GM21528 (cell line): ENCODE measurements at regions not wholly inside any gene's neighbourhood (a gene's known extent, or its start where the extent isn't known, plus 50 kb on each side); places are given as distances from the start of the nearest gene placed in this dataset.
A peak's percentile ranks its signal among the peaks of the same experiment; 100 is the strongest.
"Not testable (repeated sequence)": the region's sequence is repeated elsewhere in the genome, so short reads cannot be mapped to it uniquely, and the experiment has no call there.

Experiments used
- ATAC-seq: cut with Tn5 transposase; IDR thresholded peaks from one replicate; pipeline ENCODE4 v1.9.1; 2021; ENCODE audit warnings: mild to moderate bottlenecking, moderate library complexity; ENCODE audit not compliant: unreplicated experiment, low FRiP score

GRCh38 chr9:108434036-108434435 lies 421.8 kb downstream of the ACTL7B start:
- no peak for ATAC-seq

DNA sequence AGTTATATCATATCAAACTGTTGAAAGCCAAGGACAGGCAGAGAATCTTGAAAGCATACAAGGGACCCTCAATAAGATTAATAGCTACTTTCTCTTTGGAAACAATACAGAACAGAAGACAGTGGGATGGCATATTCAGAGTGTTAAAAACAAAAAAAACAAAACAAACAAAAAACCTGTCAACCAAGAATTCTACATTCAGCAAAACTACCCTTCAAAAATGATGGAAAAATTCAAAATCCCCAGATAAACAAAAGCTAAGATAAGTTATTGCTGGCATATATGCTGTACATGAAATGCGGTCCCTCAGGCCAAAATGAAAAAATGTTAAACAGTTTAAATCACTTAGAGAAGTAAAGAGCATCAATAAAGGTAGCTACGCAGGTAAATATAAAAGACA lies 425.1 kb downstream of the ACTL7B start:
- no peak for ATAC-seq

- no peak for ATAC-seq
Observed at GRCh38 chr9:108427751-108428150, 428.0 kb downstream of the ACTL7B start.

GRCh38 chr9:108426421-108426940 lies 429.3 kb downstream of the ACTL7B start:
- not testable (repeated sequence) for ATAC-seq

GRCh38 chr9:108423433-108423832 lies 432.4 kb downstream of the ACTL7B start:
- ATAC-seq: no peak

GRCh38 chr9:108419379-108419778 lies 436.4 kb downstream of the ACTL7B start:
- ATAC-seq: no peak

DNA sequence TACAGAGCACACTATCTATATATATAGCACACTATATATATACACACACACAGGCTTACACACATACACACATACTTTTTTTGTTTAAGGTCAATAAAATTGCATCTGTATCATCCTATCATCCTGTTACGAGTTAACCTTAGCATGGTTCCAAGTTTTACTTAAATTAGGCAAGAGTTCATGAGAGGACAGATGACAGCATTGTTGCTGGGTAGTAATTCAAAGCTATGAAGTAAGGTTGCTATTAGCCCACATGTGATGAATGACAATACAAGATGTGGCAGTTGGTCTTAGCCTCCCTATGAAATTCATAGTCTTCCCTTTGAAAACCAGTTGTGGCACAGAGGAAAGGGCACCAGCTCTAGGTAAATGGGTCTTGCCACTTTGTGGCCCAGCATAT lies 438.1 kb downstream of the ACTL7B start:
- no peak for ATAC-seq

DNA sequence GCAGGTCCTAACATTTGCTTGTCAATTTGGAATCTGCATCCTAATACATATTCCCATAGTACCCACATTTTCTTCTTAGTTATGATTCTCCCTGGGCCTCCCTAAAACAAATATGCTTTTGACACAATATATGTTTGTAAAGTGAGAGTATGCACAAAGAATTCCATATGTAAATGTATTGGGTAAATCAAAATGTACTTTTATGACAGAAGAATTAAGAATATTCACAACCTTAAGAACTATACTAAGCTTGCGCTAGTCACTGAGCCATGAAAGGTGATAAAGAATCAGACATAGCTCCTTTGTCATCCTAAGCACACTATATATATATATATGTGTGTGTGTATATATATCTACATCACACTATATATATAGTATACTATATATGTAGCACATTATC lies 438.5 kb downstream of the ACTL7B start:
- no peak for ATAC-seq

- no peak for ATAC-seq
Observed at GRCh38 chr9:108416324-108416723, 439.5 kb downstream of the ACTL7B start.

DNA sequence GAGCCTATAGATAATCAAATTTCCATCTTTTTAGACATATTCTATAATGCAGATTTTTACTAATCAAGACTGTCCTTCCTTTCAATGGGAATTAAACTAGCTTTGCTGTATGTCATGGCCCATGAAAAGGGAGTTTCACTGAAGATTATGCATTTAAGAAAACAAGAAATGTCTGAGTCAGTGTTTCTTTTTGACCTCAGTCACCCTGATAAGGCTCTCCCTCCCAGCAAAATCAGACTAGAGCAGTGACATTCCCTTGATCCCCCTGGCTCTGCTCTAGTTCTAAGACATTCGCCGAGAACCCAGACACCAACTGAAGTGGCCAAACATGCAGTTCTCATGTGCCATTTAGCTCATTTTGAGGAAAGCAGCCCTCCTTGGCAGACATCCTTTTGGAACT lies 442.0 kb downstream of the ACTL7B start:
- ATAC-seq: no peak

- ATAC-seq: no peak
Observed at GRCh38 chr9:108412755-108413154, 443.0 kb downstream of the ACTL7B start.

- ATAC-seq: no peak
Observed at GRCh38 chr9:108411632-108412031, 444.2 kb downstream of the ACTL7B start.

GRCh38 chr9:108410161-108410560 lies 445.6 kb downstream of the ACTL7B start:
- no peak for ATAC-seq

DNA sequence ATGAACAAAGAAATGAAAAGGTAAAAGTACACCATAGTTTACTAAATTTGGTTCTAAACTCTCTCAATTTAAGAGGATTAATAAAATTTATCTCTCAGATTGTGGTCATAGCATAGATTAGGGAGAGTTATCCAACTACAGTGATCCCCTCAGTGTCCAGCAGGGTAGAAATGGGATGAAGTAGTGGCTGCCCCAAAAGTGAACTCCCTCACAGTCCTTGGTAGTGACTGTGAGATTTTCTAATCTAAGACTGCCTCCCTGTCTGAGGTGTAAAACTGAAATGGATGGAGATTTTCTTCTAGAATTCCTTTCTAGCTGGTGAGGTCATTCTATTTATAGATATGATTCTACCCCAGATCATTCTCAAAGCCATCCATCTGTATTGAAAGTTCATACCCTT lies 455.5 kb downstream of the ACTL7B start:
- no peak for ATAC-seq

DNA sequence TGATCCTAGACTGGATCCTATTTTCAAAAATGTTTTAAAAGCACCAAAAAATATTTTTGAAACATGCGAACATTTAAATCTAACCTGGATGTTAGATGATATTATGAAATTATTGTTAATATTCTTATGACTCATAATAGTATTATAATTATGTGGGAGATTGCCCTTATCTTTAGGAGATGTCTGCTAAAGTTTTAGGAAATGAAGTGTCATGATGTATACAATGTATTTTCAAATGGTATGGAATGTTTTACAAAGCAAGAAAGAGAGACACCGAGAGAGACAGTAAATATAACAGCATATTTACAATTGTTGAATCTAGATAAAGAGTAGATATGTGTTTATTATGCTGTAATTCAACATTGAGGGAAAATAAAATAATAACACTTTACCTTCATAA lies 455.9 kb downstream of the ACTL7B start:
- ATAC-seq: no peak

- ATAC-seq: no peak
Observed at GRCh38 chr9:108397286-108397685, 458.5 kb downstream of the ACTL7B start.

DNA sequence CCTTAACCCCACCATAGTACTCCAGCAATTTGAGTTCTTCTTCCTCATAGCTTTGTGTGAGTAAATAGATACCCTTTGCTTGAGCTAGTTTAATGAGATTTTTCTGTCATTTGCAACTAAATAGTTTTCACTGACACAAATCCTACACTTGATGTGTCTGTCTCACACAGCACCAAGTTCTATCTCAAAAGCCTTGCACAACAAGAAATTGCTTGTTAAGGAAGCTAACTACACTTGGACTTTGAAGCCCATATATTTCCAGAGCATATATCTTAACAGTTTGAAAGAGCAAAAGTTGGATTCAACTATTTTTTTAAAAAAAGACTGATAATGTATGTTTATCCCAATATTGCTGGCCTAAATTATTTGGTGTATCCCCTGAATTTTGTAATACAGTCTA lies 459.2 kb downstream of the ACTL7B start:
- ATAC-seq: no peak

DNA sequence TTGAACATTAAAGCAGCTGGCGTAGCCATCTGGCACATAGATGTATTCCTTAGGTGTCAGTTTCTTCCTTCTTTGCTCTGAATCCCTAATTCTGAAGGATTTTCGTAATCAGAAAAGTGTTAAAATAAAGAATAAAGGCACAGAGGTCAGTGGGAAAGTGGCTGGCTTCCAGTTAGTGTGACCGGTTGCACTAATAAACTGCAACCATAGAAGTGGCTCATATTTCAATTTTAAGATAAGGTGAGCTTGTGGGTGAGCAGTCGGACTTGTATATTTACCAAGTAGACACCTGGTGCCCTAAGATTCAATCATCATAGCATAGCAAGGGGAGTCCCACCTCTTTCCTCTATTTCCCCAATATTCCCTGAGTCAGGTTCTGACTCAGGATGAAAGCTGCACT lies 459.6 kb downstream of the ACTL7B start:
- no peak for ATAC-seq

DNA sequence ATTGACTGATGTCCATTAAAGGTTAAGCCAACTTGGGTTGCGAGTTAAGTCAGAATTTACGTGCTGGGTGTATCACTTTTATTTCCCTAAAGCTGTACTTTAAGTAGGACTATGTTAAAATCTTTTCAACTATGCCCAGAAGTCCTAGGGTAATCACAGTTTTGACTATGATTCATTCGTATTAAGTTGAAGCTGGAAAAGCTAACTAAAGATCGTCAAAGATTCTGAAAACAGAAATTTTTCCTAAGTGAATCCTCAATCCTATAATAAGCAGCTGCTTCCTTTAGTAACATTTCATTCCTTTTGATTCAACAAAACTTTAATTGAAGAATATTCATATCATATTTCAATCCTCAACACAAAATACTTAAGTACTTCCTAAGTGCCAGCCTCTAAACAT lies 460.4 kb downstream of the ACTL7B start:
- no peak for ATAC-seq

- ATAC-seq: no peak
Observed at GRCh38 chr9:108394726-108395125, 461.1 kb downstream of the ACTL7B start.

DNA sequence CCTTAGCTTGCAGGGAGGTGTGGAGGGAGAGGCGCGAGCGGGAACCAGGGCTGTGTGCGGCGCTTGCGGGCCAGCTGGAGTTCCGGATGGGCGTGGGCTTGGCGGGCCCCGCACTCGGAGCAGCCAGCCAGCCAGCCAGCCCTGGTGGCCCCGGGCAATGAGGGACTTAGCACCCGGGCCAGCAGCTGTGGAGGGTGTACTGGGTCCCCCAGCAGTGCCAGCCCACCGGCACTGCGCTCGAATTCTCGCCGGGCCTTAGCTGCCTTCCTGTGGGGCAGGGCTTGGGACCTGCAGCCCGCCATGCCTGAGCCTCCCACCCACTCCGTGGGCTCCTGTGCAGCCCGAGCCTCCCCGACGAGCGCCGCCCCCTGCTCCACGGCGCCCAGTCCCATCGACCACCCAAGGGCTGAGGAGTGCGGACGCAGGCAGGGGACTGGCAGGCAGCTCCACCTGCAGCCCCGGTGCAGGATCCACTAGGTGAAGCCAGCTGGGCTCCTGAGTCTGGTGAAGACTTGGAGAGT lies 462.2 kb downstream of the ACTL7B start:
- not testable (repeated sequence) for ATAC-seq

- no peak for ATAC-seq
Observed at GRCh38 chr9:108392877-108393276, 462.9 kb downstream of the ACTL7B start.

DNA sequence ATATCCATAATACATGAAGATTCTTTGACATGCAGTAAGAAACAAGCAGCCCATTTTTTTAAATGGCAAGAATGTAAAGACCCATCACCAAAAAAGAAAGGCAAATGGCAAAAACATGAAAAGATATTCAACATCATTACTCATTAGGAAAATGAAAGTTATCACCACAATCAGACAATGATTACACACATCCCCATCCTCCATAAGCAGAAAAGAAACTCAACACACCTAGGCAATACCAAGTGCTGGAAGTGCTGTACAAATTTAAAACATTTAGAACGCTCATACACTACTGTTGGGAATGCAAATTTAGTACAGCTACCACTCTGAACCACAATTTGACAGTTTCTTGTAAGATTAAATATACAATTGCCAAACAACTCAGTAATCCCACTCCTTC lies 466.7 kb downstream of the ACTL7B start:
- ATAC-seq: peak; percentile 63
